Osteocyte (in vitro differentiated cells): ENCODE measurements at regions not wholly inside any gene's neighbourhood (a gene's known extent, or its start where the extent isn't known, plus 50 kb on each side); places are given as distances from the start of the nearest gene placed in this dataset.

Experiments
- DNase-seq: peaks from one replicate; pipeline ENCODE4 v3.0.0; 2021; ENCODE audit warnings: mixed read lengths; ENCODE audit not compliant: unreplicated experiment; ENCODE audit errors: extremely low spot score
- H3K27ac Mint-ChIP-seq: one replicate; pipeline ENCODE4 v1.8.0; 2021; ENCODE audit warnings: mild to moderate bottlenecking, mixed read lengths; ENCODE audit not compliant: unreplicated experiment
- H3K27me3 Mint-ChIP-seq: one replicate; pipeline ENCODE4 v1.8.0; 2021; ENCODE audit warnings: mixed read lengths; ENCODE audit not compliant: unreplicated experiment
- H3K36me3 Mint-ChIP-seq: one replicate; pipeline ENCODE4 v1.8.0; 2021; ENCODE audit warnings: mixed read lengths; ENCODE audit not compliant: unreplicated experiment
- H3K4me1 Mint-ChIP-seq: one replicate; pipeline ENCODE4 v1.8.0; 2021; ENCODE audit warnings: mixed read lengths; ENCODE audit not compliant: unreplicated experiment
- H3K4me3 Mint-ChIP-seq: one replicate; pipeline ENCODE4 v1.8.0; 2021; ENCODE audit warnings: mild to moderate bottlenecking, moderate library complexity, mixed read lengths; ENCODE audit not compliant: unreplicated experiment
- H3K9me3 Mint-ChIP-seq: one replicate; pipeline ENCODE4 v1.8.0; 2021; ENCODE audit warnings: mixed read lengths; ENCODE audit not compliant: unreplicated experiment
- CTCF ChIP-seq: fragments of 200-600 bp; sonication (generic); IDR thresholded peaks from 2 replicates; pipeline ENCODE4 v1.5.0; 2021; ENCODE audit warnings: antibody characterized with exemption, mild to moderate bottlenecking, moderate library complexity

GRCh38 chr3:82002491-82002890 lies 241.0 kb upstream of the GBE1 start:
- TF ChIP-seq CTCF: no peak
- no peak for DNase-seq
- Mint-ChIP-seq H3K9me3 (peaks cover 6% of the 10 kb centered on the region), H3K36me3 (peaks cover 3% of the 10 kb centered on the region), H3K4me3 (no peak overlapping the region), H3K27ac (no peak overlapping the region), H3K4me1 (peaks cover 15% of the 10 kb centered on the region), H3K27me3 (no peaks in the 10 kb centered on the region)

DNA sequence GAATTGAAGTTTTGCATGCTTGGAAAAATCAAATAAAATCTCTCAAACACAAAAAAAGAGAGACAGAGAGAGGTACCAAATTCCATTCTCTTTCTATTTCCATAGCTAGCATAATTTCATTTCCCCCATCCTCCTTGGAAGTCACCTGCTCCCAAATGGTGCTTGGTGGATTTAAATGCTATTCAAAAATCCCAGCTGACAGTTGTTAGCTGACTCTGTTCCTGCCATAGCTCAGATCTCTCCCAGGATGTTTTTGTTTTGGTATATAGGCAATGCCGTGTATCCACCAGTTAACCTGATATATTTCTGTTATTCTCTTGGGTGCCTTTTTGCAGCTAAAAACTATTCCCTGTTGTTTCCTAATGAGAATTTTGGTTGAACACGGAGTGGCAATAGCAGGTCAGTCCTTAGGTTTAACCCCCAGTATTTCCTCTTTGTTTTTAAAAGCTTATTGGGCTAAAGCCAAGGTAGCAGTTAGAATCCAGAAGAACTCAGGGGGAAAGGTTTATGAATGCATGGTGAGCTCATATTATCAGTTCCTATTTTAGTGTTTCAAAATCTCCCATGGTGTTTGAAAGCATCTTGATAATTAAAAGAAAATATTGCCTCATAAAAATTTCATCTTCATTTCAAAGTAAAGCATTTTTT lies 240.0 kb upstream of the GBE1 start:
- Mint-ChIP-seq H3K9me3 (peaks cover 2% of the 10 kb centered on the region), H3K27ac (no peak overlapping the region), H3K4me3 (no peak overlapping the region), H3K36me3 (no peaks in the 10 kb centered on the region), H3K27me3 (no peaks in the 10 kb centered on the region), H3K4me1 (peaks cover 15% of the 10 kb centered on the region)
- no peak for TF ChIP-seq CTCF
- DNase-seq: no peak

DNA sequence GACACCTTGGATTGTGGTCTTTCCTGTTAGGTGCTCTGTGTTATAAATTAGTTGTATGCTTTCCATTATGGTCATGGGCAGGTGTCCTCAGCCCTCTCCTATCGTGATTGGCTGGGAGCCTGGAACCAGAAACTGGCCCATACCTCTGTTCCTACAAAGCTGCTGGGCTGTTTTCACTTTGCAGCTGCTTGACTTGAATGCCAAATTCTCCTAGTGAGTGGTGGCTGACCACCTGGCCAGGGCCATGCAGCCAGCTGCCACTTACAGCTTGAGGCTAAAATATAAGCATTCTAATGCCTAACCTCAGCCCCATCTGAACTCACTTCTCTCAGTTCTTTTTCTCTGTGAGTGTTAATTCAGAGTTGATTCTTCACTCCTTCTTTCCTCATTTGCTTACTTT lies 239.3 kb upstream of the GBE1 start:
- Mint-ChIP-seq H3K4me3 (no peak overlapping the region), H3K9me3 (peaks cover 6% of the 10 kb centered on the region), H3K27me3 (no peaks in the 10 kb centered on the region), H3K4me1 (peaks cover 15% of the 10 kb centered on the region), H3K36me3 (no peaks in the 10 kb centered on the region), H3K27ac (no peak overlapping the region)
- DNase-seq: no peak
- TF ChIP-seq CTCF: no peak

GRCh38 chr3:82000350-82000749 lies 238.9 kb upstream of the GBE1 start:
- H3K27me3 Mint-ChIP-seq: no peaks in the 10 kb centered on the region
- DNase-seq: no peak
- H3K9me3 Mint-ChIP-seq: peaks cover 6% of the 10 kb centered on the region
- H3K27ac Mint-ChIP-seq: no peak overlapping the region
- TF ChIP-seq CTCF: no peak
- no peak overlapping the region for H3K4me3 Mint-ChIP-seq
- H3K4me1 Mint-ChIP-seq: peaks cover 15% of the 10 kb centered on the region
- H3K36me3 Mint-ChIP-seq: no peaks in the 10 kb centered on the region

- H3K4me3 Mint-ChIP-seq: no peak overlapping the region
- no peak for DNase-seq
- peaks cover 6% of the 10 kb centered on the region for H3K9me3 Mint-ChIP-seq
- no peak for TF ChIP-seq CTCF
- H3K4me1 Mint-ChIP-seq: peaks cover 15% of the 10 kb centered on the region
- no peak overlapping the region for H3K27ac Mint-ChIP-seq
- no peaks in the 10 kb centered on the region for H3K27me3 Mint-ChIP-seq
- H3K36me3 Mint-ChIP-seq: no peaks in the 10 kb centered on the region
Observed at GRCh38 chr3:81998907-81999306, 237.5 kb upstream of the GBE1 start.
